Glutamatergic neuron (in vitro differentiated cells): ENCODE measurements at regions not wholly inside any gene's neighbourhood (a gene's known extent, or its start where the extent isn't known, plus 50 kb on each side); places are given as distances from the start of the nearest gene placed in this dataset.

Experiments
- DNase-seq: peaks from one replicate; pipeline ENCODE4 v3.0.0; 2022
- H3K27ac Mint-ChIP-seq: one replicate; pipeline ENCODE4 v1.8.0; 2020; ENCODE audit warnings: mild to moderate bottlenecking, mixed read lengths, inconsistent platforms; ENCODE audit not compliant: unreplicated experiment
- H3K27me3 Mint-ChIP-seq: one replicate; pipeline ENCODE4 v1.8.0; 2020; ENCODE audit warnings: mild to moderate bottlenecking, moderate library complexity, mixed read lengths, inconsistent platforms; ENCODE audit not compliant: unreplicated experiment
- H3K36me3 Mint-ChIP-seq: one replicate; pipeline ENCODE4 v1.8.0; 2020; ENCODE audit warnings: mild to moderate bottlenecking, mixed read lengths, inconsistent platforms; ENCODE audit not compliant: unreplicated experiment
- H3K4me1 Mint-ChIP-seq: one replicate; pipeline ENCODE4 v1.8.0; 2020; ENCODE audit warnings: mild to moderate bottlenecking, low read depth, mixed read lengths, inconsistent platforms; ENCODE audit not compliant: unreplicated experiment
- H3K4me3 Mint-ChIP-seq: one replicate; pipeline ENCODE4 v1.8.0; 2020; ENCODE audit warnings: mild to moderate bottlenecking, mixed read lengths, inconsistent platforms; ENCODE audit not compliant: unreplicated experiment
- H3K9me3 Mint-ChIP-seq: one replicate; pipeline ENCODE4 v1.8.0; 2020; ENCODE audit warnings: mild to moderate bottlenecking, moderate library complexity, mixed read lengths, inconsistent platforms; ENCODE audit not compliant: unreplicated experiment
- CTCF ChIP-seq: fragments of 200-600 bp; sonication (generic); IDR thresholded peaks from one replicate; pipeline ENCODE4 v1.5.0; 2021; ENCODE audit not compliant: partially characterized antibody, unreplicated experiment

- Mint-ChIP-seq H3K4me3 (no peak overlapping the region), H3K4me1 (no peaks in the 10 kb centered on the region), H3K27ac (no peak overlapping the region), H3K9me3 (peaks cover 4% of the 10 kb centered on the region), H3K27me3 (peaks cover 2% of the 10 kb centered on the region), H3K36me3 (no peaks in the 10 kb centered on the region)
- no peak for DNase-seq
- no peak for TF ChIP-seq CTCF
Measured at GRCh38 chr1:118346936-118347335, 161.9 kb upstream of the SPAG17 start.

GRCh38 chr1:118340928-118341910 is 156.2 kb upstream of the SPAG17 start:
- H3K27ac Mint-ChIP-seq: no peak overlapping the region
- no peak for TF ChIP-seq CTCF
- no peak for DNase-seq
- peaks cover 2% of the 10 kb centered on the region for H3K27me3 Mint-ChIP-seq
- H3K36me3 Mint-ChIP-seq: no peaks in the 10 kb centered on the region
- no peaks in the 10 kb centered on the region for H3K9me3 Mint-ChIP-seq
- H3K4me1 Mint-ChIP-seq: no peaks in the 10 kb centered on the region
- H3K4me3 Mint-ChIP-seq: no peak overlapping the region

- DNase-seq: no peak
- H3K27me3 Mint-ChIP-seq: peaks cover 5% of the 10 kb centered on the region
- no peak for TF ChIP-seq CTCF
- H3K9me3 Mint-ChIP-seq: no peaks in the 10 kb centered on the region
- no peak overlapping the region for H3K27ac Mint-ChIP-seq
- H3K36me3 Mint-ChIP-seq: no peaks in the 10 kb centered on the region
- peaks cover 7% of the 10 kb centered on the region for H3K4me1 Mint-ChIP-seq
- no peak overlapping the region for H3K4me3 Mint-ChIP-seq
Measured at GRCh38 chr1:118339400-118340124, 154.5 kb upstream of the SPAG17 start.

- Mint-ChIP-seq H3K9me3 (peaks cover 1% of the 10 kb centered on the region), H3K27me3 (peaks cover 5% of the 10 kb centered on the region), H3K27ac (no peak overlapping the region), H3K4me1 (peaks cover 11% of the 10 kb centered on the region), H3K4me3 (no peak overlapping the region), H3K36me3 (no peaks in the 10 kb centered on the region)
- DNase-seq: no peak
- no peak for TF ChIP-seq CTCF
Measured at GRCh38 chr1:118338936-118339335, 153.9 kb upstream of the SPAG17 start.

GRCh38 chr1:118337346-118337745 is 152.3 kb upstream of the SPAG17 start:
- no peak for TF ChIP-seq CTCF
- Mint-ChIP-seq H3K9me3 (peaks cover 3% of the 10 kb centered on the region), H3K4me1 (peaks cover 18% of the 10 kb centered on the region), H3K36me3 (no peaks in the 10 kb centered on the region), H3K4me3 (no peak overlapping the region), H3K27me3 (peaks cover 5% of the 10 kb centered on the region), H3K27ac (no peak overlapping the region)
- DNase-seq: no peak
